D721Med (cell line): ENCODE measurements at regions not wholly inside any gene's neighbourhood (a gene's known extent, or its start where the extent isn't known, plus 50 kb on each side); places are given as distances from the start of the nearest gene placed in this dataset.

Experiments
- DNase-seq: peaks from one replicate; pipeline ENCODE4 v3.0.0; 2011; ENCODE audit warnings: low spot score; ENCODE audit not compliant: insufficient read length
- FAIRE-seq: peaks from 2 replicates; lab custom pipeline; 2011; peaks lifted over from hg19 to GRCh38; lab: Jason Lieb, UNC
- TF ChIP-seq, protein P1 (sequence below): IDR thresholded peaks from 2 replicates; pipeline ENCODE4 v1.5.1; 2012; ENCODE audit warnings: mild to moderate bottlenecking, control low read depth; ENCODE audit not compliant: insufficient read depth; ENCODE audit errors: missing control alignments

DNA sequence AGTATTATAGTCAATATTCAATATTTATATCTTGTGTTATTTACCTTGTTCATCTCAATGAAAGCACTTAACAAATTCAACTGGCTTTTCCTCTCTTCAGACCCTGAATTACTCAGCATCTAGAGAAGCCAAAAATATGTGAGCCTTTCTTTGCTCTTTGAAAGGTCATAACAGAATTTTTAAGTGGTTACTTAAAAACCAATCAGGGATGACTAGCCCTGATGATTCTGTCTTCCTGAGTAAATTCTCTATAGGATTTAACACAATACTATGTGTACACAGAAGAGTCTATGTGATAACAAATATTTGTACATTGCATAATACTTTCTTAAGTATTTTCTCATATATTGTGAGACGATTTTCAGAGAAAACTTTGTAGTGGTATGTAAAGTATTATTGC, 546.3 kb downstream of the MAT2B start:
- TF ChIP-seq, protein P1, sequence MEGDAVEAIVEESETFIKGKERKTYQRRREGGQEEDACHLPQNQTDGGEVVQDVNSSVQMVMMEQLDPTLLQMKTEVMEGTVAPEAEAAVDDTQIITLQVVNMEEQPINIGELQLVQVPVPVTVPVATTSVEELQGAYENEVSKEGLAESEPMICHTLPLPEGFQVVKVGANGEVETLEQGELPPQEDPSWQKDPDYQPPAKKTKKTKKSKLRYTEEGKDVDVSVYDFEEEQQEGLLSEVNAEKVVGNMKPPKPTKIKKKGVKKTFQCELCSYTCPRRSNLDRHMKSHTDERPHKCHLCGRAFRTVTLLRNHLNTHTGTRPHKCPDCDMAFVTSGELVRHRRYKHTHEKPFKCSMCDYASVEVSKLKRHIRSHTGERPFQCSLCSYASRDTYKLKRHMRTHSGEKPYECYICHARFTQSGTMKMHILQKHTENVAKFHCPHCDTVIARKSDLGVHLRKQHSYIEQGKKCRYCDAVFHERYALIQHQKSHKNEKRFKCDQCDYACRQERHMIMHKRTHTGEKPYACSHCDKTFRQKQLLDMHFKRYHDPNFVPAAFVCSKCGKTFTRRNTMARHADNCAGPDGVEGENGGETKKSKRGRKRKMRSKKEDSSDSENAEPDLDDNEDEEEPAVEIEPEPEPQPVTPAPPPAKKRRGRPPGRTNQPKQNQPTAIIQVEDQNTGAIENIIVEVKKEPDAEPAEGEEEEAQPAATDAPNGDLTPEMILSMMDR, result no peak
- no peak for DNase-seq

GRCh38 chr5:164052536-164053093, 547.2 kb downstream of the MAT2B start:
- DNase-seq, result no peak
- FAIRE-seq, result no peak
- TF ChIP-seq, protein P1, result no peak

More for the DNA sequence above, 546.3 kb downstream of the MAT2B start:
- FAIRE-seq, result no peak

DNA sequence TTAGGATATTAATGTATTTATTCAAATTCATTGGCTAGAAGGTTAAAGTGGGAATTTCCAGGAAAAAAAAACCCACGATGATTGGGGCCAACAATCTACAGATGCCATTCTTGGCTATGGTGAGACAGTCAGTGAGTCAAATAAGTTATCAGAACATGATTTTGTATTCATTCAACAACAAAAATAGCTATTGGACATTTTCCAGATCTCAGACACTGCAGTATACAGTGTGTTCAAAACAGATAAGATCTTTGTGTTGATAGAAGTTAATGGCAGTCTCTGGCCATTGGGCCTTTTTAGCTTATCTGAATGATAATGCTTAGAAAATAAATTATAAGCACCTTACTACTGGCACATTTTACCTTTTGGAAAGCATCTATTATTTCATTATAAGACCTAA, 547.7 kb downstream of the MAT2B start:
- FAIRE-seq, result peak; percentile 44
- TF ChIP-seq, protein P1, result no peak
- no peak for DNase-seq

- DNase-seq, result no peak
- FAIRE-seq, result no peak
- TF ChIP-seq, protein P1, result no peak
These were observed 549.0 kb downstream of the MAT2B start for GRCh38 chr5:164054461-164054860.

DNA sequence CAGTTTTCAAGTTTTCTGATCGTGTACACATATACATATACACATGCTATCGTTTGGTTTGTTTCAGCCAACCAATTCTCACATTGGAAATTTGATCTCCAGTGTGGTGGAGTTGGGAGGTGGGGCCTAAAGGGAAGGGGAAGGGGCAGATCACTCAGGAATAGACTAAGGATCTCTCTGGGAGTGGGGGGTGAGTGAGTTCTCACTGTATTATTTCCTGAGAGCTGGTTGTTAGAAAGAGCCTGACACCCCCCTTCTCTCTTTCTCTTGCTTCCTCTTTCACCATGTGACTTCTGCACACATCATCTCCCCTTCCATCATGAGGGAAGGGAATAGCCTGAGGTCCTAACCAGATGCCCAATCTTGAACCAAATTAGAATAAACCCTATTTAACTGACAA, 551.7 kb downstream of the MAT2B start:
- no peak for FAIRE-seq
- no peak for DNase-seq
- TF ChIP-seq, protein P1, result no peak

GRCh38 chr5:164058621-164059020, 553.2 kb downstream of the MAT2B start:
- DNase-seq (no peak), FAIRE-seq (no peak)
- TF ChIP-seq, protein P1, result no peak

- FAIRE-seq, result no peak
- TF ChIP-seq, protein P1, result no peak
- no peak for DNase-seq
These were observed 554.1 kb downstream of the MAT2B start for GRCh38 chr5:164059471-164059870.
